Parathyroid adenoma (tissue), 2 donors: ENCODE measurements at regions not wholly inside any gene's neighbourhood (a gene's known extent, or its start where the extent isn't known, plus 50 kb on each side); places are given as distances from the start of the nearest gene placed in this dataset.
A peak's percentile ranks its signal among the peaks of the same experiment; 100 is the strongest.

ENCODE experiments used
- H2AFZ ChIP-seq: fragments of 300-600 bp; sonication (generic); one replicate; pipeline ENCODE4 v1.7.0; 2017; ENCODE audit warnings: antibody characterized with exemption, mild to moderate bottlenecking
- H3K27ac ChIP-seq: fragments of 300-600 bp; sonication (generic); one replicate; pipeline ENCODE4 v1.7.0; 2017
- H3K27me3 ChIP-seq: fragments of 300-600 bp; sonication (generic); one replicate; pipeline ENCODE4 v1.7.0; 2017; ENCODE audit warnings: low read length; ENCODE audit not compliant: control insufficient read depth, insufficient read depth
- H3K36me3 ChIP-seq: fragments of 300-600 bp; sonication (generic); one replicate; pipeline ENCODE4 v1.7.0; 2017; ENCODE audit warnings: low read length; ENCODE audit not compliant: control insufficient read depth, insufficient read depth
- H3K4me1 ChIP-seq: fragments of 300-600 bp; sonication (generic); one replicate; pipeline ENCODE4 v1.7.0; 2017; ENCODE audit warnings: control low read depth
- H3K4me2 ChIP-seq: fragments of 300-600 bp; sonication (generic); one replicate; pipeline ENCODE4 v1.7.0; 2017; ENCODE audit warnings: low read length
- H3K4me3 ChIP-seq: fragments of 300-600 bp; sonication (generic); one replicate; pipeline ENCODE4 v1.7.0; 2017; ENCODE audit warnings: low read depth, low read length
- H3K79me2 ChIP-seq: fragments of 300-600 bp; sonication (generic); one replicate; pipeline ENCODE4 v1.7.0; 2017; ENCODE audit warnings: control low read depth
- H3K9ac ChIP-seq: fragments of 300-600 bp; sonication (generic); one replicate; pipeline ENCODE4 v1.7.0; 2017; ENCODE audit warnings: mild to moderate bottlenecking
- H3K9me3 ChIP-seq: fragments of 300-600 bp; sonication (generic); one replicate; pipeline ENCODE4 v1.7.0; 2017; ENCODE audit warnings: low read length; ENCODE audit not compliant: control insufficient read depth
- TF ChIP-seq, protein P1 (sequence below): fragments of 300-600 bp; sonication (generic); IDR thresholded peaks from one replicate; pipeline ENCODE4 v1.7.0; 2017; ENCODE audit warnings: antibody characterized with exemption, mild to moderate bottlenecking
- donor health status: primary hyperparathyroidism.

DNA sequence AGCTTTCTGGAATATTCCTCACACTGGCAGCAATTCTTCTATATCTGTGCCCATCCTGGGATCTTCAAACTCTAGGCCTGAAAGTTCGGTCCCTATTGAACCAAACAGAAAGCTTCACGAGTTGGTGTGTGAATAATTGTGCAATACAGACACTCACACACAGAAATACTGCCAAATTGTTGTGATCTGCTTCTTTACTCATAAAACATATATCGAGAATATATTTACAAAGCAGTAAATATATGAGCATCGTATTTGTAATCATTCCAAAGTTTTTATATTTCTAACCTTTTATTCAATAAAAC, 56.6 kb upstream of the BEX4 start:
- no peaks in the 10 kb centered on the region for H3K4me1 ChIP-seq
- no peaks in the 10 kb centered on the region for H3K79me2 ChIP-seq
- H3K9ac ChIP-seq, result no peak overlapping the region
- no peak overlapping the region for H3K4me3 ChIP-seq
- TF ChIP-seq, protein P1, sequence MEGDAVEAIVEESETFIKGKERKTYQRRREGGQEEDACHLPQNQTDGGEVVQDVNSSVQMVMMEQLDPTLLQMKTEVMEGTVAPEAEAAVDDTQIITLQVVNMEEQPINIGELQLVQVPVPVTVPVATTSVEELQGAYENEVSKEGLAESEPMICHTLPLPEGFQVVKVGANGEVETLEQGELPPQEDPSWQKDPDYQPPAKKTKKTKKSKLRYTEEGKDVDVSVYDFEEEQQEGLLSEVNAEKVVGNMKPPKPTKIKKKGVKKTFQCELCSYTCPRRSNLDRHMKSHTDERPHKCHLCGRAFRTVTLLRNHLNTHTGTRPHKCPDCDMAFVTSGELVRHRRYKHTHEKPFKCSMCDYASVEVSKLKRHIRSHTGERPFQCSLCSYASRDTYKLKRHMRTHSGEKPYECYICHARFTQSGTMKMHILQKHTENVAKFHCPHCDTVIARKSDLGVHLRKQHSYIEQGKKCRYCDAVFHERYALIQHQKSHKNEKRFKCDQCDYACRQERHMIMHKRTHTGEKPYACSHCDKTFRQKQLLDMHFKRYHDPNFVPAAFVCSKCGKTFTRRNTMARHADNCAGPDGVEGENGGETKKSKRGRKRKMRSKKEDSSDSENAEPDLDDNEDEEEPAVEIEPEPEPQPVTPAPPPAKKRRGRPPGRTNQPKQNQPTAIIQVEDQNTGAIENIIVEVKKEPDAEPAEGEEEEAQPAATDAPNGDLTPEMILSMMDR, result no peak
- no peaks in the 10 kb centered on the region for H3K9me3 ChIP-seq
- H3K4me2 ChIP-seq, result no peak overlapping the region
- H3K27me3 ChIP-seq, result no peaks in the 10 kb centered on the region
- H2AFZ ChIP-seq, result no peak overlapping the region
- no peaks in the 10 kb centered on the region for H3K36me3 ChIP-seq
- no peak overlapping the region for H3K27ac ChIP-seq

DNA sequence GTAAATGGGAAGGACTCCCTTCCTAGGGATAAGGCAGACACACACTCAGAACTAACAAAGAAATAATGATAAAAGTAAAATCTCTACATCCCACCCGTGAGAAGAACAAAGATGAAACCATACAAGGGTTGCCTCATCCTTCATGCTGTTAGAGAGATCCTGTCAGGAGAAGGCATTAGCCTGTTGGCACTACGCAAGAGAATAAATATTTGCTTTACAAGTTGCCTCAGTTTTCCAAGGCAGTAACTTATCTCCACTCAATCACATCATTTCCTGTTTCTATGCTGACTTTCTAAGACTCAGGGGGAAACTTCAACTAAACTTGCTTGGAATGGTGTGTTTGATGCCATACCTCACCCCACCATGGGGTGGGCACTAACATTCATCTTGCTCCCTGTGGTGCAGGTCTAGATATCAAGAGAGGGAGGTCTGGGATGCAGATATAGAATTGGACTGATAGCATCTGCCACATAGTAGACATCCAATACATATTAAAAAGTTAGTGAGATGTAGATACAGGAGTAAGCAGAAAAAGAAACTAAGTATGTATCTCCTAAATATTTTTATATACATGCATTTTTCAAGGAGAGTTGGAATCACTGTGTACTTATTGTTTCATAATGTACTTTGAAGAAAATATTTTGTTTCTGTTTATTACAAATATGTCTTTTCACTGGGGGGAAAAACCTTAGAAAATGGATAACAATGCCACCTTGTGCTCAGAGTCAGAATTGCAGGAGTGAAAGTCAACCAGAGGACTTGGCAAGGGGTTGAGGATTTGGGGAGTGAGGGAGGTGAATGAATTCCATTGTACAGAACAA, 57.2 kb upstream of the BEX4 start:
- no peak overlapping the region for H3K27ac ChIP-seq
- no peak overlapping the region for H3K4me2 ChIP-seq
- H3K9me3 ChIP-seq, result no peaks in the 10 kb centered on the region
- TF ChIP-seq, protein P1, result peak; percentile 59
- no peaks in the 10 kb centered on the region for H3K27me3 ChIP-seq
- H3K4me1 ChIP-seq, result no peaks in the 10 kb centered on the region
- no peaks in the 10 kb centered on the region for H3K36me3 ChIP-seq
- no peak overlapping the region for H3K4me3 ChIP-seq
- no peak overlapping the region for H2AFZ ChIP-seq
- no peaks in the 10 kb centered on the region for H3K79me2 ChIP-seq
- H3K9ac ChIP-seq, result no peak overlapping the region

DNA sequence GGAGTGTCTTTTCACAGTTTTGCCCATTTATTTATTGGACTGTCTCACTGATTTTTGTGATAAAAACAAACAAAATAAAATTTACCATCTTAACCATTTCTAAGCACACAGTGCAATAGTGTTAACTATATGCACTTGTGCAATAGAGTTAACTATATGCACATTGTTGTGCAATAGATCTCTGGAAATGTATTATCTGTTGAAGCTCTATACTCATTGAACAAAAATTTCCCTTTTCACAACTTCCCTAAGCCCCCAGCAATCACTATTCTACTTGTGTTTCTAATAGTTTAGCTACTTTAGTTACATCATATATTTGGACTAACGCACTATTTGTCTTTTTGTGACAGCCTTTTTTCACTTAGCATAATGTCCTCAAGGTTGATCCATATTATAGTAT, 59.7 kb upstream of the BEX4 start:
- Histone ChIP-seq H3K27me3 (no peaks in the 10 kb centered on the region), H3K4me1 (no peaks in the 10 kb centered on the region), H3K4me3 (no peak overlapping the region), H3K27ac (no peak overlapping the region), H3K36me3 (no peaks in the 10 kb centered on the region), H3K9me3 (no peaks in the 10 kb centered on the region), H3K79me2 (no peaks in the 10 kb centered on the region), H3K9ac (no peak overlapping the region), H2AFZ (no peak overlapping the region), H3K4me2 (no peak overlapping the region)
- TF ChIP-seq, protein P1, result no peak

DNA sequence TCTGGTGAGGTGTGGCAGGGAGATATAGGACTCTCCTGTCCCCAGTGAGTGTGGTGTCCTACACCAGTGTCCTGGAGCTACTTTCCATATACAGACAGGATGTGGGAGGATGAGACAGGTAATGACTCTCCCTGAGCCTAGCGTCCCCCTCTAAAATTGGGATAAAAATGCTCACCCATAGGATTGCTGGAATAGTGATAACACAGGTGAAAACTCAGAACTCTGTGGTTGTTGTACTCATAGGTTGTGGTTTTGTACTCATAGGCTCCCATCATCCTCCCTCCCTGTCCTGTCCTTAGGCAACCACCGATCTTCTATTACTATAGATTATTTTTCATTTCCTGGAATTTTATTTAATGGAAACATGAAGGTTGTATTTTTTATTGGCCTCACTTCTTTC, 60.7 kb upstream of the NXF3 start:
- no peak overlapping the region for H3K4me2 ChIP-seq
- H3K36me3 ChIP-seq, result no peaks in the 10 kb centered on the region
- H3K27ac ChIP-seq, result no peak overlapping the region
- no peaks in the 10 kb centered on the region for H3K9me3 ChIP-seq
- no peaks in the 10 kb centered on the region for H3K4me1 ChIP-seq
- no peak overlapping the region for H2AFZ ChIP-seq
- H3K9ac ChIP-seq, result no peak overlapping the region
- TF ChIP-seq, protein P1, result no peak
- H3K4me3 ChIP-seq, result no peak overlapping the region
- no peaks in the 10 kb centered on the region for H3K27me3 ChIP-seq
- no peaks in the 10 kb centered on the region for H3K79me2 ChIP-seq

DNA sequence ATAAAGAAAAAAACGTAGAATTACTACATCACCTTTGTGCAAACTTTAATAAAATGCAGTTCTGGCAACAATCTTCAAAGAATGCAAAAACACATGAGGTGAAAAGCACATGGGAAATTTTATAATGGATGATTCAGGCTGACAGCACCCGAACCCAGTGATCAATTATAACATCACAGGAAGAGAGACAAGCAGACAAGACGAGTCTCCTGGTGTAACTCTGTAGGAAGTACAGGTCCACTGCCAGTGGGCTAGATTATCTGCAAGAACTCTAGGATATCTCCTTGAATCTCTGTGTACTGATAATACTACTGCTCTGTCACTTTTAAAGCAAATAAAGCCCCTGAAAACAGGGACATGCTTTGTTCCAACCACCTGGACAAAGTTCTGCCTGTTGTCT, 58.9 kb upstream of the NXF3 start:
- no peak overlapping the region for H3K4me2 ChIP-seq
- no peak overlapping the region for H3K4me3 ChIP-seq
- no peak overlapping the region for H3K9ac ChIP-seq
- no peaks in the 10 kb centered on the region for H3K4me1 ChIP-seq
- H3K27me3 ChIP-seq, result no peaks in the 10 kb centered on the region
- peak overlapping the region; percentile 43 for H3K27ac ChIP-seq
- TF ChIP-seq, protein P1, result no peak
- H3K9me3 ChIP-seq, result no peaks in the 10 kb centered on the region
- H3K36me3 ChIP-seq, result no peaks in the 10 kb centered on the region
- no peaks in the 10 kb centered on the region for H3K79me2 ChIP-seq
- peak overlapping the region; percentile 83 for H2AFZ ChIP-seq
